ENCODE measurements at regions not wholly inside any gene's neighbourhood (a gene's known extent, or its start where the extent isn't known, plus 50 kb on each side); places are given as distances from the start of the nearest gene placed in this dataset.

DNA sequence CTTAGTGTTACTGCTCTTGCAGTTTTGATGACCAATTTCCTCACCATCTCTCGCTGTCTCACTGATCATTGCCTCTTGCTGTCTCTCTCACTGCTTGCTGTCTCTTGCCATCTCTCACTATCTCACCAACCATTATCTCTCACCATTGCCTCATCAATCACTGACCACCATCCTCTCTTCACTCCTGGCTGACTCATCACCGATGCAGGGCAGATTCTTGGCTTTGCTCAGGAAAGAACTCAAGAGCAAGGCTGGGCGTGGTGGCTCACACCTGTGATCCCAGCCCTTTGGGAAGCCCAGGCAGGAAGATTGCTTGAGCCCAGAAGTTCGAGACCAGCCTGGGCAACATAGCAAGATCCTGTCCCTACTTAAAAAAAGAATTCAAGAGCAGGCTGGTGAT, 66.3 kb upstream of the SYN3 start:
- TF ChIP-seq CTCF (optimal IDR thresholded peaks at IDR 0.05 in 1 of 3, IDR thresholded peaks at IDR 0.05 in 1 of 3, conservative IDR thresholded peaks at IDR 0.05 in 1 of 3; ENCODE audit: extremely low read depth in 1 of 3, insufficient read depth in 2 of 3, low read length in 3 of 3) (no peak), EZH2 (IDR thresholded peaks at IDR 0.05; ENCODE audit: low read length) (no peak)

Measured in keratinocyte (primary cell).